PC-3 (cell line): ENCODE measurements at regions not wholly inside any gene's neighbourhood (a gene's known extent, or its start where the extent isn't known, plus 50 kb on each side); places are given as distances from the start of the nearest gene placed in this dataset.

Experiments
- EZH2 ChIP-seq: fragments of 300-600 bp; sonication (generic); IDR thresholded peaks from one replicate; pipeline ENCODE4 v1.6.1; 2017; ENCODE audit warnings: antibody characterized with exemption, mild to moderate bottlenecking, low read length; ENCODE audit not compliant: unreplicated experiment
- TF ChIP-seq, protein P1 (sequence below): fragments of 300-600 bp; sonication (generic); conservative IDR thresholded peaks from 2 replicates; pipeline ENCODE4 v1.5.1; 2017; ENCODE audit warnings: antibody characterized with exemption, low read depth, mild to moderate bottlenecking, low read length

DNA sequence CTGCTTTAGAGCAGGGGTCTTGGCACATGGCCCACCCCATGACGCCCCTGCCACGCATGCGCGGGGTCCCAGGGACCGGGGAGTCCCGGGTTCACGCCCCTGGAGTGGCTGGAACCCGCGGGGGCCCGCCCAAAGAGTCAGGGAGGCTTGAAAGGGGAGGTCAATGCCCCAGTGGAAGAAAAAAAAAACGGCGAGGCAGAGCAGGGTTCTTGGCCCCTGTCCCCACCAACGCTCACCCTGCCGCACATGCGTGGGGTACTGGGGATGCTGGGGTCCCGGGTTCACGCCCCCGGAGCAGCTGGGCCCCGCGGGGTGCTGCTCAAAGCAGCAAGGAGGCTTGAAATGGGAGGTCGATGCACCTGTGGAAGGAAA is 319.1 kb downstream of the ALG10 start:
- TF ChIP-seq, protein P1, sequence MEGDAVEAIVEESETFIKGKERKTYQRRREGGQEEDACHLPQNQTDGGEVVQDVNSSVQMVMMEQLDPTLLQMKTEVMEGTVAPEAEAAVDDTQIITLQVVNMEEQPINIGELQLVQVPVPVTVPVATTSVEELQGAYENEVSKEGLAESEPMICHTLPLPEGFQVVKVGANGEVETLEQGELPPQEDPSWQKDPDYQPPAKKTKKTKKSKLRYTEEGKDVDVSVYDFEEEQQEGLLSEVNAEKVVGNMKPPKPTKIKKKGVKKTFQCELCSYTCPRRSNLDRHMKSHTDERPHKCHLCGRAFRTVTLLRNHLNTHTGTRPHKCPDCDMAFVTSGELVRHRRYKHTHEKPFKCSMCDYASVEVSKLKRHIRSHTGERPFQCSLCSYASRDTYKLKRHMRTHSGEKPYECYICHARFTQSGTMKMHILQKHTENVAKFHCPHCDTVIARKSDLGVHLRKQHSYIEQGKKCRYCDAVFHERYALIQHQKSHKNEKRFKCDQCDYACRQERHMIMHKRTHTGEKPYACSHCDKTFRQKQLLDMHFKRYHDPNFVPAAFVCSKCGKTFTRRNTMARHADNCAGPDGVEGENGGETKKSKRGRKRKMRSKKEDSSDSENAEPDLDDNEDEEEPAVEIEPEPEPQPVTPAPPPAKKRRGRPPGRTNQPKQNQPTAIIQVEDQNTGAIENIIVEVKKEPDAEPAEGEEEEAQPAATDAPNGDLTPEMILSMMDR, result no peak
- TF ChIP-seq EZH2, result no peak
